GM06990 (cell line): ENCODE measurements at regions not wholly inside any gene's neighbourhood (a gene's known extent, or its start where the extent isn't known, plus 50 kb on each side); places are given as distances from the start of the nearest gene placed in this dataset.

Source experiments
- DNase-seq: peaks from one replicate; pipeline ENCODE4 v3.0.0-alpha.2; 2011; ENCODE audit not compliant: insufficient read length; ENCODE audit errors: extremely low read depth
- H3K27me3 ChIP-seq: replicated peaks from 2 replicates; pipeline ENCODE4 v1.6.0; 2011; ENCODE audit warnings: low read length; ENCODE audit not compliant: control insufficient read depth, insufficient read depth
- H3K36me3 ChIP-seq: 2 replicates; pipeline ENCODE4 v1.5.1; 2011; ENCODE audit warnings: low read length; ENCODE audit not compliant: control insufficient read depth, insufficient read depth
- H3K4me3 ChIP-seq: replicated peaks from 2 replicates; pipeline ENCODE4 v1.5.1; 2011; ENCODE audit warnings: low read depth, mild to moderate bottlenecking, control low read depth, low read length
- CTCF ChIP-seq: IDR thresholded peaks from 2 replicates; pipeline ENCODE4 v1.5.1; 2011; ENCODE audit warnings: low read length, control low read depth, mild to moderate bottlenecking, inconsistent platforms; ENCODE audit not compliant: insufficient read depth, poor library complexity, severe bottlenecking

- no peak overlapping the region for H3K4me3 ChIP-seq
- H3K36me3 ChIP-seq = no peaks in the 10 kb centered on the region
- no peak for TF ChIP-seq CTCF
- no peak for DNase-seq
- H3K27me3 ChIP-seq = no peaks in the 10 kb centered on the region; the same call in 1 of the 2 replicates
Observed at GRCh38 chr1:9434247-9435152, 104.8 kb upstream of the SLC25A33 start.

GRCh38 chr1:9435153-9435636, 104.1 kb upstream of the SLC25A33 start:
- DNase-seq = no peak

DNA sequence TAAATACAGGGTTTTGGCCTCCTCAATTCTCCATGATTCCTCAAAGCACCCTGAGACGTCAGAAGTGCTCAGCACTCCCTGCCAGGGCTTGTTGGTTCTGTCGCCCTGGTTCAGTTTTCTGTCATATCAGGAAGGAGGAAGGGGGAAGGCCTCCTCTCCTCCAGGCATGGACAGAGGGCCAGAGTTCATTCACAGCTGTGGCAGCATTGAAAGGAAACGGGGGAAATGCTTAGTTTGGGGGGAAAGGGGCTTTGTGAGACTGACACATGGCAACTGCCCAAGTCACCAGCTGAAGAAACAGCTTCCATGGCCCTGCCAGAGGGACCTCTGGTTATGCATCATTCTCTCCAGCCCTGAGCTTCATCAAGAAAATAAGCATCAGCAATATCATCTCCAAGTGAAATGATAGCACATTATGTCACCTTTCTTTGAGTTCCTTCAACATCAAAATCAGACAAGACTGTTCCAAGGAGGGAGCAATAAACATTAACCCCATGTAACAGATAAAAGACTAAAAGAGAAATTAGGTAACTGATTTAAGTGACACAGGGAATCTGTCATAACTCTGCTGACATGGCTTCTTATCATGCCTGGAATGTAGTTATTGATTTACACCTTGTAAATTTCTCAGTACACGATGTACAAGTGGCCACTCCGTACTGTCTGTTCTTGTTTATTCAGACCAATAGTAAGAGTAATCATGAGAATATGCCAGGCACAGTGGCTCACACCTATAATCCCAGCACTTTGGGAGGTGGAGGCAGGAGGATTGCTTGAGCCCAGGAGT, 103.2 kb upstream of the SLC25A33 start:
- no peaks in the 10 kb centered on the region for H3K36me3 ChIP-seq
- H3K4me3 ChIP-seq = no peak overlapping the region
- no peak for TF ChIP-seq CTCF
- no peaks in the 10 kb centered on the region; the same call in 1 of the 2 replicates for H3K27me3 ChIP-seq
- no peak for DNase-seq

More at GRCh38 chr1:9435153-9435636, 104.1 kb upstream of the SLC25A33 start:
- no peak overlapping the region for H3K4me3 ChIP-seq
- TF ChIP-seq CTCF = no peak
- H3K27me3 ChIP-seq = no peaks in the 10 kb centered on the region; the same call in 1 of the 2 replicates
- no peaks in the 10 kb centered on the region for H3K36me3 ChIP-seq

- no peak for DNase-seq
- H3K36me3 ChIP-seq = no peaks in the 10 kb centered on the region
- TF ChIP-seq CTCF = no peak
- H3K27me3 ChIP-seq = peaks cover 2% of the 10 kb centered on the region
- no peak overlapping the region for H3K4me3 ChIP-seq
Observed at GRCh38 chr1:9437961-9438430, 101.3 kb upstream of the SLC25A33 start.

GRCh38 chr1:9438431-9439073, 100.7 kb upstream of the SLC25A33 start:
- TF ChIP-seq CTCF = no peak
- no peak for DNase-seq
- no peak overlapping the region for H3K4me3 ChIP-seq
- H3K36me3 ChIP-seq = no peaks in the 10 kb centered on the region
- peaks cover 3% of the 10 kb centered on the region for H3K27me3 ChIP-seq
